Glomerular endothelial cell (primary cell): ENCODE measurements at regions not wholly inside any gene's neighbourhood (a gene's known extent, or its start where the extent isn't known, plus 50 kb on each side); places are given as distances from the start of the nearest gene placed in this dataset.

ENCODE experiments used
- DNase-seq: peaks from one replicate; pipeline ENCODE4 v3.0.0-alpha.2; 2011; ENCODE audit warnings: low read depth, low spot score; ENCODE audit errors: extremely low read depth

GRCh38 chr9:18136354-18136994 is 337.5 kb upstream of the ADAMTSL1 start:
- no peak for DNase-seq

DNA sequence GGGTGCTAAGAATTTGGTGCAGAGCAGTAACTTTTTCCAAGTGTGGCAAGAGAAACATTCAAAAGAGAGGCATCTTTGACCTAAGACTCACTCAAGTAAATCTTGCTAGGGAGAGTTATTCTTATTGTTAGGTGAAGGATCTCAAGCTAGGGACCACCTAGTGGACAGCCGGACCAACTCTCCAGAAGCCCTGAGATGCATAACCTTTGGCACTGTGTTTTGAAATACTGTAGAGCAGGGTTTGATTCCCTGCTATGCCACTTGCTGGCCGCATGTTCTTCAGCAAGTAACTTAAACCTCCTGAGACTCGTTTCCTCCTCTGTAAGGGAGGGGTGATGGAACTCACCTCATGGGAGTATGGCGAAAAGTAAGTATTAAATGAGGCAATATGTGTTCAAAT is 336.1 kb upstream of the ADAMTSL1 start:
- no peak for DNase-seq

DNA sequence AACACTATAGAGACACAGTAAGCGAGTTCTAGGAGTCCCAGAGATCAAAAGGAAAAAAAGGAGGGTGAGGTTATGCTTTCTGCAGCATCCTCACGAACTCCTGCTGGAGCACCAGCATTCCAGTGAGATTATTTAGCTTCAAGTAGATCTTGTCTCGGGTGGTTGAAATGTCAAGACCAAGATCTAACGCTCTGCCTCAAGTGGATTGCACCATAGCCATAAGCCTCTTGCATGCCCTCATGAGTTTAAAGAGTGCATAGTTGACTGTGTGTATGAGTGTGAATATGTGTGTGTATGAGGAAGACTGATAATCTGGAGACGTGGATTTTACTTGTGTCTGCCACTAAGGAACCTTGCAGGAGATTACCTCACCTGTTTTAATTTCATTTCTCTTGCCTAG is 335.3 kb upstream of the ADAMTSL1 start:
- DNase-seq: no peak

DNA sequence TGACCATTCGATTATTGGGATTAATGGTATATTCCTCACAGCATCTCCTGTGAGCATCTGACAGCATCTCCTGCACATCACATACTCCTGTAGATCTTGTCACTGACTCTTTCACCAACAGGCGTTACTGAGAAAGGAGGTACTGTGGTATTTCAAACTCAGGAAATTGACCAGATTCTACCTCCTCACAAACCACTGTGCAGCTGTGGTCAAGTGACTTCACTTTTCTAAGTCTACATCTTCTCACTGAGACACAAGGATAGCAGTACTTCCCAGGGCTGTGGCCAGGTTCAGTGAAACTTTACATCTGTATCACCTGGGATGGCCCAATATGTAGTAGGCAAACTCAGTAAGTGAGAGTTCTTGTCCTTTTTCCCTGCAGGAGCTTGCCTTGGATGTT is 332.3 kb upstream of the ADAMTSL1 start:
- no peak for DNase-seq

- no peak for DNase-seq
Measured at GRCh38 chr9:18143073-18143745, 330.7 kb upstream of the ADAMTSL1 start.

GRCh38 chr9:18146329-18146728 is 327.6 kb upstream of the ADAMTSL1 start:
- no peak for DNase-seq

- DNase-seq: no peak
Measured at GRCh38 chr9:18149471-18150011, 324.4 kb upstream of the ADAMTSL1 start.

DNA sequence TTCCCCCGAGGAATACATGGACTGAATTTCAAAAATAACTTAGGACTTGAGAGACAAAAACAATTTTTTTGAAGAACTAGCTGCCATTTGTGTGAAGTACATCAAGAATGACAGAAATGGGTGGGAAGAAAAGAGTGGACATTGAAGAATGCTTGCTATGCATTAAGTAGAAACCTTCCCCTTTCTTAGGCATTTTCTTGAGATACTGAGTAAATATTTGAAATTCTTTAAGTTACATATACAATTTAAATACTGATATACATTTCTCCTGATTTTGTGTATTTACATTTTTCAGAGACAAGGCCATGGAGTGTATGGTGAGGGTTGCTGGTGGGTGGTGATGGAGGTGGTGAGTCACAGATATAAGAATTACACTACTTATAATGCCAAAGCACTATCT is 319.3 kb upstream of the ADAMTSL1 start:
- no peak for DNase-seq

DNA sequence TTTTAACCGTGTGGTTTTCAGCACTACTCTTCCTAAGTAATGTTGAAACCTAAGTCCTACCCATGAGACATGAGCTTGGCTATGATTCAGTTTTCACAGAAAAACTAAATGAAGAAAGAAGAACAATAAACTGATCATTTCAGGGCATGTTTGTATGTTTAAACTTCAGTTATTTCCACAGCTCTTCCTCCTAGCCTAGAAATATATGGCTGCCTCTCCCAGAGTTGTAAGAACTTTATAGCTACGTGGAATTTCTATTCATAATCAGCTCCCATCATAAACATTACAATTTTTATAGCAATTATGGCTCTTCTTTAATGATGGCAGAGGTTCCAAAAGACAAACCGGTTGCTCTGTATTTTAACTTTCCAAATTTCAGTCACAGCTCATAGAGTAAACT is 314.7 kb upstream of the ADAMTSL1 start:
- no peak for DNase-seq

DNA sequence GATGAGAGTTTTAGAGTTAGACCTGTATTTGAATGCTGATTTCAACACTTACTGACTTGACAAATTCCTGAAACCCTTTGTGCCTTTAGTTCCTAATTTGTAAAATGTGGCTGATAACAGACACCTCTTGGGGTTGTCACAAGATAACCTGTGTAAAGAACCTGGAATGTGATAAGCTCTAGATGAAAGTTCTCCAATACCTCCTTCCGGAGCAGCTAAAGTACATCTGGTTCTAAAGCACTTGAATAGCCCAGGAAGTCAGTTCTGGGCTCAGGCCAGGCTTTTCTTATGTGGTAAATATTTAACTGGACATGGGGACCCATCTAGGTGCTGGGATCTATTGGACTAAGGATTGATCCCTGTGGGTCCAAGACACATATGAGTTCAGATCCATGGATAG is 310.8 kb upstream of the ADAMTSL1 start:
- DNase-seq: no peak

DNA sequence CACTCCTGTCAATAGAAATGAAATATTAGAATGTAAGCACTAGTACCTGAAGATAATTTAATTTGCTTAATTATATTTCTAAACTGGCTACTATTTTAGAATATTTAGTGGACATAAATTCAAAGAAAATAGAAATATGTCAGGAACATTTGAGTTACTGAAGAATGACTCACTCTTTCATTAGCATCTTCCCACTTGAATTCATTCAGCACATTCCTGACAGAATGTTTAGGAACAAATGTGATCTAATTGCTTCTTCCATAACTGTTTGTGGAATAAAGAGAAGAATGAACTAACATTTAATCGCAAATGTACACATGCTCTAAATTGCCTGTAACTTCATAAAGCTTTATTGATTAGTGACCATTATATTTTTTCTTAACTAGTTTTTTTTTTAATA is 306.2 kb upstream of the ADAMTSL1 start:
- DNase-seq: no peak

- no peak for DNase-seq
Measured at GRCh38 chr9:18173923-18174322, 300.0 kb upstream of the ADAMTSL1 start.

GRCh38 chr9:18182636-18183035 is 291.3 kb upstream of the ADAMTSL1 start:
- no peak for DNase-seq

GRCh38 chr9:18183974-18184373 is 290.0 kb upstream of the ADAMTSL1 start:
- no peak for DNase-seq

GRCh38 chr9:18184401-18184800 is 289.6 kb upstream of the ADAMTSL1 start:
- DNase-seq: no peak

GRCh38 chr9:18185196-18185595 is 288.8 kb upstream of the ADAMTSL1 start:
- no peak for DNase-seq

GRCh38 chr9:18188971-18189370 is 285.0 kb upstream of the ADAMTSL1 start:
- DNase-seq: no peak

DNA sequence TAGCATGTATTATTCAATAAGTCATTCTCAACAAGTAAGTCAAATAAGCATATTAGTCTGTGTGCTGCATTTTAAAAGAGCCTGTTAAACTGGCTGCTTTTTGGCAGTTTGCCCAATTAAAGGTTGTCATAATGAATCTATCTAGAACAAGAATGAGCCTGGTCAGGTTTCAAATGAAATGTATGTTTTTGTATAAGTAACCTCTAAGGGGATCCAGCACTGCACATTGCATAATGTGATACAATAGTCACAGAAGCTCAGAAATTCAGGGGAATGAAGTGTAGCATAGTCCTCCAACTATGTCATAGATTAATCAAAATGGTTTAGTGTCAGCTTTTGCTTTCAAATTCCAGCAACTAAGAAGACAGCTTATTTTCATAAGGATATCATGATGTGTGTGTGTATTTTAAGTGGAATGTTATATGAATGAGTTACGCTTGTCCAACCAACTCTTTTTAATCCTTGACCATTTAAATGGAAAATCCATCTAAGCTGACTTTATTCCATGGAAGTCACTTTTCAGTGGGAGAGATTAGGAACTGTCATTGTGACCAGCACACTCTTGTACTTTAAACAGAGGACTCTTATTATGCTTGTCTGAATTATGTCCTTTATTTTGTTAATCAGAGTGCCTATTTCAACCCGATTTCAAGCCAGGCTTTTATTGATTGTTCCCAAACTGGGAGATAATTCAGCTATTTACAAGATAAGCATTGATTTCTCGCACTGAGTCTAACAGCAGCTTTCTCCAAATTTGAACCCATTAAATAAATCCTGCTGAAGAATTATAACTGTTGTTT is 283.9 kb upstream of the ADAMTSL1 start:
- DNase-seq: no peak

- DNase-seq: no peak
Measured at GRCh38 chr9:18190671-18191374, 283.1 kb upstream of the ADAMTSL1 start.

DNA sequence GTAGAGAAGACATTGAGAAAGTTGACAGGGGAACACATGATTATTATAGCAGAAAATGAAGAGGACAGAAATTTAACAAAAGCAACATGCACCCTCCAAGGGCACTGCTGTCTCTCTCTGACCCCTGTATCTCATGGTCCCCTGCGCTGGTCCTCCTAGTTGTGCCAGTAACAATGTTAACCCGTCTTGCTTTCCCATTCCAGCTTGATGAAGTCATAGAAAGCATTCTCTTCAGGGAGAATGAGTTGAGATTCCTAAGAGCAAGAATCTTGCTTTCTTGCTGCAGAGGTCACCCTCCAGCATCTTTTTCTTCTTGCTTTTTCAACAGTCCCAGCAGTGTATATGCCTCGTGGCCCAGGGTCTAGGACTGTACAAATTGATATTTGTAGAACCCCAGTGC is 279.6 kb upstream of the ADAMTSL1 start:
- no peak for DNase-seq

DNA sequence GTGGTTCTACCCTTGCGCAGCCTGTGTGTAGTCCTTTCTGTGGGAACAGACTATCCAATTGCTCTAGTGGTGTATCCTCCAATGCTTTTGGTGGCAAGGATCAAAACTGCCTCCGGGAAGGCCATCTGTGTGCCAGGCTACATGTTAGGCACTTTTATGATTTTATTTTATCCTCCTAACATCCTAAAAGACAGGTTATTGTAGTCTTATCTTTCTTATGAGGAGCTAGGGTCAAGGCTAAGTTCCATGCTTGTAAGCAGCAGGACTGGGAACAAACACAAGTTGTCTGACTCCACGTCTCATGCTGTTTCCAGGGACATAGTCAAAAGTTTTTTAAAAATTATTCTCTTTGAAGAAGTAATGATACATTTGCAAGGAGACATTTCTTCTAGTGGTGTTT is 278.7 kb upstream of the ADAMTSL1 start:
- DNase-seq: no peak
